ENCODE measurements at regions not wholly inside any gene's neighbourhood (a gene's known extent, or its start where the extent isn't known, plus 50 kb on each side); places are given as distances from the start of the nearest gene placed in this dataset.
"Not testable (repeated sequence)": the region's sequence is repeated elsewhere in the genome, so short reads cannot be mapped to it uniquely, and the experiment has no call there.

GRCh38 chr7:20839196-20839735, 52.6 kb upstream of the SP8 start:
- no peak for DNase-seq

GRCh38 chr7:20839987-20840386, 53.3 kb upstream of the SP8 start:
- no peak for DNase-seq

- DNase-seq, result no peak
Observed at GRCh38 chr7:20846791-20847190, 60.1 kb upstream of the SP8 start.

- DNase-seq, result no peak
Observed at GRCh38 chr7:20858951-20859350, 72.3 kb upstream of the SP8 start.

- no peak for DNase-seq
Observed at GRCh38 chr7:20861468-20861867, 74.8 kb upstream of the SP8 start.

GRCh38 chr7:20862554-20862953, 75.9 kb upstream of the SP8 start:
- no peak for DNase-seq

GRCh38 chr7:20864221-20864620, 77.5 kb upstream of the SP8 start:
- DNase-seq, result no peak

- DNase-seq, result no peak
Observed at GRCh38 chr7:20865684-20866083, 79.0 kb upstream of the SP8 start.

GRCh38 chr7:20870977-20871376, 84.3 kb upstream of the SP8 start:
- DNase-seq, result no peak

- no peak for DNase-seq
Observed at GRCh38 chr7:20892776-20893175, 106.1 kb upstream of the SP8 start.

- DNase-seq, result no peak
Observed at GRCh38 chr7:20894806-20895205, 108.1 kb upstream of the SP8 start.

- DNase-seq, result no peak
Observed at GRCh38 chr7:20895563-20895962, 108.9 kb upstream of the SP8 start.

- no peak for DNase-seq
Observed at GRCh38 chr7:20896996-20897395, 110.3 kb upstream of the SP8 start.

GRCh38 chr7:20906801-20907453, 120.2 kb upstream of the SP8 start:
- no peak for DNase-seq

- no peak for DNase-seq
Observed at GRCh38 chr7:20911081-20911480, 124.4 kb upstream of the SP8 start.

- DNase-seq, result no peak
Observed at GRCh38 chr7:20913853-20914252, 127.2 kb upstream of the SP8 start.

- no peak for DNase-seq
Observed at GRCh38 chr7:20916311-20916710, 129.6 kb upstream of the SP8 start.

GRCh38 chr7:20917603-20918002, 130.9 kb upstream of the SP8 start:
- DNase-seq, result no peak

GRCh38 chr7:20918156-20918555, 131.5 kb upstream of the SP8 start:
- no peak for DNase-seq

GRCh38 chr7:20927178-20927577, 140.5 kb upstream of the SP8 start:
- DNase-seq, result not testable (repeated sequence)

GRCh38 chr7:20927976-20928375, 141.3 kb upstream of the SP8 start:
- DNase-seq, result no peak

GRCh38 chr7:20929199-20929598, 142.5 kb upstream of the SP8 start:
- DNase-seq, result no peak

- DNase-seq, result no peak
Observed at GRCh38 chr7:20931739-20932138, 145.1 kb upstream of the SP8 start.

- DNase-seq, result no peak
Observed at GRCh38 chr7:20932785-20933527, 146.3 kb upstream of the SP8 start.

GRCh38 chr7:20945451-20945850, 158.8 kb upstream of the SP8 start:
- no peak for DNase-seq
